Natural killer cell (primary cell): ENCODE measurements at regions not wholly inside any gene's neighbourhood (a gene's known extent, or its start where the extent isn't known, plus 50 kb on each side); places are given as distances from the start of the nearest gene placed in this dataset.

Source experiments
- ATAC-seq, 3 donors: fragments of 150-1000 bp in 2 of 3; fragments of 200-7000 bp in 1 of 3; cut with Tn5 transposase; 1 replicate in 1 of 3; 2 replicates in 2 of 3; pipeline ENCODE4 v1.10.0; 2021; ENCODE audit warnings: mild to moderate bottlenecking in 2 of 3, moderate library complexity in 2 of 3
- DNase-seq, 2 donors: peaks; one replicate each; pipeline versions ENCODE4 v3.0.0 to v3.0.0-alpha.2; 2013 to 2021; ENCODE audit warnings: mixed read lengths in 1 of 2
- H3K27ac ChIP-seq: one replicate; pipeline ENCODE4 v1.5.1; 2013; ENCODE audit warnings: mild to moderate bottlenecking, low read length
- H3K27me3 ChIP-seq: one replicate; pipeline ENCODE4 v1.6.1; 2013; ENCODE audit warnings: low read length; ENCODE audit not compliant: control insufficient read depth, insufficient read depth
- H3K36me3 ChIP-seq: one replicate; pipeline ENCODE4 v1.6.1; 2013; ENCODE audit warnings: low read length; ENCODE audit not compliant: control insufficient read depth, insufficient read depth
- H3K4me1 ChIP-seq: one replicate; pipeline ENCODE4 v1.6.1; 2013; ENCODE audit warnings: low read length; ENCODE audit not compliant: control insufficient read depth, insufficient read depth
- H3K4me3 ChIP-seq: one replicate; pipeline ENCODE4 v1.5.1; 2013; ENCODE audit warnings: low read length
- H3K9me3 ChIP-seq: one replicate; pipeline ENCODE4 v1.6.1; 2013; ENCODE audit warnings: low read length; ENCODE audit not compliant: control insufficient read depth, insufficient read depth
- H3K27ac Mint-ChIP-seq, 2 donors: one replicate each; pipeline ENCODE4 v1.8.0; 2022; ENCODE audit warnings: mild to moderate bottlenecking in 2 of 2, mixed read lengths in 2 of 2, moderate library complexity in 1 of 2
- H3K27me3 Mint-ChIP-seq, 2 donors: one replicate each; pipeline ENCODE4 v1.8.0; 2022; ENCODE audit warnings: low read depth in 2 of 2, mixed read lengths in 2 of 2
- H3K36me3 Mint-ChIP-seq: one replicate; pipeline ENCODE4 v1.8.0; 2022; ENCODE audit warnings: mixed read lengths
- H3K4me1 Mint-ChIP-seq, 2 donors: one replicate each; pipeline ENCODE4 v1.8.0; 2022; ENCODE audit warnings: mixed read lengths in 2 of 2
- H3K4me3 Mint-ChIP-seq: one replicate; pipeline ENCODE4 v1.8.0; 2022; ENCODE audit warnings: mild to moderate bottlenecking, moderate library complexity, mixed read lengths
- H3K9me3 Mint-ChIP-seq, 2 donors: one replicate each; pipeline ENCODE4 v1.8.0; 2022; ENCODE audit warnings: mixed read lengths in 2 of 2
- WGBS: methylation state at CpG from one replicate; pipeline ENCODE4 v1.1.7; 2013; ENCODE audit warnings: missing lambda C conversion rate; ENCODE audit not compliant: insufficient coverage; 5-methylcytosine and 5-hydroxymethylcytosine counted together
- intact Hi-C: fragments of 100-400 bp; cut with micrococcal nuclease; formaldehyde crosslinking; loops from one replicate; pipeline ENCODE4 v1.14.2; 2022
- TF ChIP-seq, protein P1 (sequence below): fragments of 200-600 bp; IDR thresholded peaks from one replicate; pipeline ENCODE4 v1.8.0; 2022; ENCODE audit warnings: antibody characterized with exemption

DNA sequence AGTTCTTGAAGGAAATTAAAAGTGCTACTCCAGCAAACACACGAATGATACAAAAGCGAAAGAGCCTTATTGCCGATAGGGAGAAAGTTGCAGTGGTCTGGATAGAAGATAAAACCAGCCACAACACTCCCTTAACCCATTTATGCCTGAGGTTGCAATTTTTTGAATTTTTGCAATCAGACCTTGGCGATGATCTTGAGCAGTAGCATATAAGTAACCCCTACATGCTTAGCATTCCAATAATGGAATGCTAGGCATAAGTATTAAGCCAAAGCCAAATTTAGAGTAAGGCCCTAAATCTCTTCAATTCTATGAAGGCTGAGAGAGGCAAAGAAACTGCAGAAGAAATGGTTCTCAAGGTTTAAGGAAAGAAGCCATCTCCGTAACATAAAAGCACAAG lies 153.5 kb downstream of the SLC28A3 start:
- no peaks in the 10 kb centered on the region for H3K36me3 Mint-ChIP-seq
- no peaks in the 10 kb centered on the region for H3K9me3 Mint-ChIP-seq
- H3K36me3 ChIP-seq, result no peaks in the 10 kb centered on the region
- no peak overlapping the region for H3K27ac ChIP-seq
- H3K9me3 ChIP-seq, result no peaks in the 10 kb centered on the region
- no peaks in the 10 kb centered on the region for H3K27me3 ChIP-seq
- intact Hi-C loops, result no loop called here
- no peaks in the 10 kb centered on the region for H3K4me1 Mint-ChIP-seq
- no peaks in the 10 kb centered on the region for H3K4me1 ChIP-seq
- TF ChIP-seq, protein P1, sequence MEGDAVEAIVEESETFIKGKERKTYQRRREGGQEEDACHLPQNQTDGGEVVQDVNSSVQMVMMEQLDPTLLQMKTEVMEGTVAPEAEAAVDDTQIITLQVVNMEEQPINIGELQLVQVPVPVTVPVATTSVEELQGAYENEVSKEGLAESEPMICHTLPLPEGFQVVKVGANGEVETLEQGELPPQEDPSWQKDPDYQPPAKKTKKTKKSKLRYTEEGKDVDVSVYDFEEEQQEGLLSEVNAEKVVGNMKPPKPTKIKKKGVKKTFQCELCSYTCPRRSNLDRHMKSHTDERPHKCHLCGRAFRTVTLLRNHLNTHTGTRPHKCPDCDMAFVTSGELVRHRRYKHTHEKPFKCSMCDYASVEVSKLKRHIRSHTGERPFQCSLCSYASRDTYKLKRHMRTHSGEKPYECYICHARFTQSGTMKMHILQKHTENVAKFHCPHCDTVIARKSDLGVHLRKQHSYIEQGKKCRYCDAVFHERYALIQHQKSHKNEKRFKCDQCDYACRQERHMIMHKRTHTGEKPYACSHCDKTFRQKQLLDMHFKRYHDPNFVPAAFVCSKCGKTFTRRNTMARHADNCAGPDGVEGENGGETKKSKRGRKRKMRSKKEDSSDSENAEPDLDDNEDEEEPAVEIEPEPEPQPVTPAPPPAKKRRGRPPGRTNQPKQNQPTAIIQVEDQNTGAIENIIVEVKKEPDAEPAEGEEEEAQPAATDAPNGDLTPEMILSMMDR, result no peak
- H3K27me3 Mint-ChIP-seq, result peaks cover 11% of the 10 kb centered on the region in 2 donors
- ATAC-seq (no peak), DNase-seq (no peak)
- no peak overlapping the region for H3K4me3 Mint-ChIP-seq
- 100% methylated on average over 2 of the region's 5 CpGs for WGBS
- H3K27ac Mint-ChIP-seq, result no peak overlapping the region
- H3K4me3 ChIP-seq, result no peak overlapping the region

DNA sequence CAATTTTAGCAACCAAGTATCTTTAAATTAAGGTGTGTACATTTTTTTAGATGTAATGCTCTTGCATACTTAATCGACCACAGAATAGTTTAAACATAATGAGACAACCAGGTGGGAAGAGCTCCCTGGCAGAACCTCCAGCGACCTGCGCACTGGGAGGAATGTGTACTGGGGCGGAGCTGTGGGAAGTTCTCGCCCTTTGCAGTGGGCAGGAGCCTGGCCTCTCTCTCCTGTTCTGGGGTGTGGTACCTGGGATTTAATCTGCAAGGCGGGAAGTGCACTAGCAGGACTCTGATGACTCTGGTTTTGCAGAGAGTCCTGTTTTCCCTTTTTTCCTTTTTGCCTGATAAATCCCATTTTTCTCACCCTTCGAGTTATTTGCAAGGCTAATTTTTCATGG lies 150.7 kb downstream of the SLC28A3 start:
- H3K4me3 Mint-ChIP-seq, result no peak overlapping the region
- peaks cover 15 to 21% of the 10 kb centered on the region in 2 donors for H3K27me3 Mint-ChIP-seq
- H3K9me3 Mint-ChIP-seq, result no peaks in the 10 kb centered on the region
- Histone ChIP-seq H3K9me3 (no peaks in the 10 kb centered on the region), H3K27ac (no peak overlapping the region), H3K36me3 (no peaks in the 10 kb centered on the region), H3K4me1 (no peaks in the 10 kb centered on the region), H3K27me3 (no peaks in the 10 kb centered on the region), H3K4me3 (no peak overlapping the region)
- intact Hi-C loops, result no loop called here
- TF ChIP-seq, protein P1, result no peak
- no peak for DNase-seq
- H3K27ac Mint-ChIP-seq, result no peak overlapping the region
- no peak for ATAC-seq
- no peaks in the 10 kb centered on the region for H3K4me1 Mint-ChIP-seq
- WGBS, result 79% methylated on average over 7 of the region's 7 CpGs
- no peaks in the 10 kb centered on the region for H3K36me3 Mint-ChIP-seq

DNA sequence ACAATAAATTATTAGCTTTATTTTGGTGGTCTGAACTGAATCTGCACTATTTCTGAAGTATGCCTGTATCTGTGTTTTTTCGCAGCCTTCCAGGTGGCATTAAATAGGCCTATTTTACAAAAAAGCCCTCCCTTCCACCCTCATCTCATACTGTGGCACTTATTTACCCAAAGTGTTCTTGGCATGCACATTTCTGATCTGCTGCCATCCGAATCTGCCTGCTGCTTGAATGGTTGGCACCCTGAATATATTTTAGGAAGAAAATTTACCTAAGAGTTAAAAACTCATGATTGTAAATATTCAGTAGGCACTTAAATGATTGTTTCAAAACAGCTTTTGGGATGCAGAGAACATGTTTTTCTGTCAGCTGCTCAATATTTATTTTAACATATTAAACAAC lies 150.1 kb downstream of the SLC28A3 start:
- Mint-ChIP-seq H3K9me3 (no peaks in the 10 kb centered on the region), H3K27ac (no peak overlapping the region), H3K4me3 (no peak overlapping the region), H3K4me1 (no peaks in the 10 kb centered on the region), H3K36me3 (no peaks in the 10 kb centered on the region), H3K27me3 (peaks cover 15 to 21% of the 10 kb centered on the region in 2 donors)
- H3K27me3 ChIP-seq, result no peaks in the 10 kb centered on the region
- no peak overlapping the region for H3K4me3 ChIP-seq
- H3K27ac ChIP-seq, result no peak overlapping the region
- H3K4me1 ChIP-seq, result no peaks in the 10 kb centered on the region
- TF ChIP-seq, protein P1, result no peak
- 86% methylated on average over 2 of the region's 2 CpGs for WGBS
- ATAC-seq (no peak), DNase-seq (no peak)
- intact Hi-C loops, result no loop called here
- no peaks in the 10 kb centered on the region for H3K9me3 ChIP-seq
- H3K36me3 ChIP-seq, result no peaks in the 10 kb centered on the region

DNA sequence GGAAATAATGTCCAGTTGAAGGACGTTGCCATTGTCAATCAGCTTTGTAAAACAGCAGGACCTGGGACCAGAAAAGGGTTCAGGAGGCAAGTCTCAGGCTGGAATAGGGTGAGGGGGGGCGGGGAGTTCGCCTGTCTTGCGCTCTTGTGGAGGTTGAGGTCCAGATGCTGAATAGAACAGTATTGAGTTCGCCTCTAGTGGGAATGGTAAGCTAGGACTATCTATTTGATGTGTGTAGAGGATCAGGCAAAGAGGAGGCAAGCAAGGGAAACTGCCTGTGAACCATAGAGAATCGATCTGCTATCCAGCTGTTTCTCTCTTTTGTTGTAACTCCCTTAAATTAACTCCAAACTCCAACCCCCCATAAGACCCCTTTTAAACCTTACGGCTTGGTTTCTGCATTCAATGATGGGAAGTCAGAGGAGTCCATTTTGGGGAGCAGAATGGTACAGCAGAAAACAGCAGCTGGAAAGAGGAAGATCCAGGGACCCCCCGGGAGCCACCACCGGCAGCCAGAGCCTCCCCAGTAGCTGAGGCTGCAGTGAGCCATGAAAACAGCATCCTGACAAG lies 133.7 kb downstream of the SLC28A3 start:
- H3K27me3 ChIP-seq, result no peaks in the 10 kb centered on the region
- H3K9me3 ChIP-seq, result no peaks in the 10 kb centered on the region
- TF ChIP-seq, protein P1, result no peak
- H3K4me3 Mint-ChIP-seq, result no peak overlapping the region
- ATAC-seq (no peak), DNase-seq (no peak)
- H3K4me1 Mint-ChIP-seq, result no peaks in the 10 kb centered on the region
- no peaks in the 10 kb centered on the region for H3K36me3 Mint-ChIP-seq
- H3K27me3 Mint-ChIP-seq, result peaks cover 8 to 15% of the 10 kb centered on the region in 2 donors
- intact Hi-C loops, result no loop called here
- no peak overlapping the region for H3K27ac ChIP-seq
- H3K36me3 ChIP-seq, result no peaks in the 10 kb centered on the region
- H3K27ac Mint-ChIP-seq, result no peak overlapping the region
- WGBS, result 74% methylated on average over 9 of the region's 9 CpGs
- no peaks in the 10 kb centered on the region for H3K4me1 ChIP-seq
- H3K9me3 Mint-ChIP-seq, result no peaks in the 10 kb centered on the region
- H3K4me3 ChIP-seq, result no peak overlapping the region
